ENCODE measurements at regions not wholly inside any gene's neighbourhood (a gene's known extent, or its start where the extent isn't known, plus 50 kb on each side); places are given as distances from the start of the nearest gene placed in this dataset.

GRCh38 chr15:57782731-57783130 is 76.2 kb downstream of the POLR2M start:
- H4K91ac ChIP-seq (ENCODE audit: insufficient read length, low read depth, low read length): no peak overlapping the region
- no peaks in the 10 kb centered on the region for H3K79me1 ChIP-seq (ENCODE audit: insufficient read depth, low read depth, low read length, poor library complexity, severe bottlenecking)
- no peak overlapping the region for H3K9ac ChIP-seq (ENCODE audit: extremely low read depth, insufficient read length, low read length)
- H3K4me3 Mint-ChIP-seq: no peak overlapping the region
- no peak for DNase-seq
- no peaks in the 10 kb centered on the region for H4K20me1 ChIP-seq (ENCODE audit: control insufficient read depth, insufficient read depth, insufficient read length)
- H2AFZ ChIP-seq (ENCODE audit: low read length): no peak overlapping the region
- H2BK5ac ChIP-seq (ENCODE audit: insufficient read length, low read length): no peak overlapping the region
- no peak overlapping the region for H3K27ac ChIP-seq (ENCODE audit: insufficient read length, low read depth, low read length)
- H3K36me3 Mint-ChIP-seq (ENCODE audit: insufficient read depth in 1 of 3, low read depth in 3 of 3): no peaks in the 10 kb centered on the region
- no peaks in the 10 kb centered on the region for H3K9me3 ChIP-seq (ENCODE audit: control insufficient read depth, low read depth, low read length)
- no peak overlapping the region for H2BK20ac ChIP-seq (ENCODE audit: low read depth, low read length, poor library complexity, severe bottlenecking)
- no peak for TF ChIP-seq CTCF (conservative IDR thresholded peaks at IDR 0.05)
- no peak overlapping the region for H4K8ac ChIP-seq (replicated peaks; ENCODE audit: insufficient read length, low read depth, low read length)
- no peak overlapping the region for H4K5ac ChIP-seq (ENCODE audit: insufficient read length, low read depth, low read length)
- no peak overlapping the region for H3K4me2 ChIP-seq (ENCODE audit: insufficient read depth, insufficient read length, low read length)
- no peak overlapping the region for H2AK5ac ChIP-seq (ENCODE audit: insufficient read length, low read length)
- H2BK15ac ChIP-seq (ENCODE audit: low read depth, low read length): 0 out of 2 replicates have a peak overlapping the region, but pooled peaks have one; percentile 81
- no peak overlapping the region for H2BK120ac ChIP-seq (ENCODE audit: low read depth, low read length, poor library complexity, severe bottlenecking)
- no peaks in the 10 kb centered on the region for H3K27me3 ChIP-seq (ENCODE audit: insufficient read depth, low read length)
- H3T11ph ChIP-seq (ENCODE audit: low read length): no peak overlapping the region
- H3K4me1 ChIP-seq (ENCODE audit: insufficient read depth, low read length): no peaks in the 10 kb centered on the region
- WGBS (ENCODE audit: extremely low coverage, insufficient read length, low lambda C conversion rate): no CpG with 5 or more reads among the region's 6 CpGs
- no peaks in the 10 kb centered on the region for H3K23me2 ChIP-seq (ENCODE audit: insufficient read length, low read depth, low read length, poor library complexity, severe bottlenecking)
- H3K14ac ChIP-seq (ENCODE audit: insufficient read depth, low read length): no peak overlapping the region
- no peak overlapping the region for H3K23ac ChIP-seq (ENCODE audit: insufficient read length, low read depth, low read length)
- no peaks in the 10 kb centered on the region for H3K9me3 Mint-ChIP-seq
- H3K27ac Mint-ChIP-seq: no peak overlapping the region
- no peaks in the 10 kb centered on the region; the same call in none of the 2 replicates for H3K27me3 Mint-ChIP-seq (ENCODE audit: low read depth)
- no peak overlapping the region for H3K56ac ChIP-seq (ENCODE audit: insufficient read length, low read depth, low read length)
- H3K4ac ChIP-seq (ENCODE audit: low read depth, low read length): no peak overlapping the region
- H3K4me1 Mint-ChIP-seq: no peaks in the 10 kb centered on the region
- no peak overlapping the region for H2BK12ac ChIP-seq (ENCODE audit: insufficient read length, low read depth, low read length)
- no peak overlapping the region for H3K18ac ChIP-seq (ENCODE audit: insufficient read length, low read depth, low read length)
- no peaks in the 10 kb centered on the region for H3K79me2 ChIP-seq (ENCODE audit: insufficient read depth, low read length)
